Smooth muscle cell (in vitro differentiated cells): ENCODE measurements at regions not wholly inside any gene's neighbourhood (a gene's known extent, or its start where the extent isn't known, plus 50 kb on each side); places are given as distances from the start of the nearest gene placed in this dataset.
"Not testable (repeated sequence)": the region's sequence is repeated elsewhere in the genome, so short reads cannot be mapped to it uniquely, and the experiment has no call there.

ENCODE experiments used
- DNase-seq: peaks from one replicate; lab custom pipeline; 2025; ENCODE audit not compliant: unreplicated experiment; lab: John Stamatoyannopoulos, UW
- H2AFZ ChIP-seq: fragments of 200-600 bp; sonication (generic); 2 replicates; pipeline ENCODE4 v1.6.0; 2016; ENCODE audit warnings: antibody characterized with exemption, low read depth, mild to moderate bottlenecking
- H3F3A ChIP-seq: fragments of 200-600 bp; sonication (generic); 2 replicates; pipeline ENCODE4 v1.6.0; 2017; ENCODE audit warnings: antibody characterized with exemption, low read depth
- H3K27ac ChIP-seq: fragments of 200-600 bp; sonication (generic); 2 replicates; pipeline ENCODE4 v1.5.1; 2016; ENCODE audit warnings: low read depth, mild to moderate bottlenecking
- H3K27me3 ChIP-seq: fragments of 200-600 bp; sonication (generic); 2 replicates; pipeline ENCODE4 v1.6.1; 2016; ENCODE audit warnings: low read depth, mild to moderate bottlenecking
- H3K36me3 ChIP-seq: fragments of 200-600 bp; sonication (generic); 2 replicates; pipeline ENCODE4 v1.5.1; 2016; ENCODE audit warnings: low read depth
- H3K4me1 ChIP-seq: fragments of 200-600 bp; sonication (generic); 2 replicates; pipeline ENCODE4 v1.5.1; 2016; ENCODE audit warnings: low read depth
- H3K4me2 ChIP-seq: fragments of 200-600 bp; sonication (generic); 2 replicates; pipeline ENCODE4 v1.6.0; 2016; ENCODE audit warnings: mild to moderate bottlenecking
- H3K4me3 ChIP-seq: fragments of 200-600 bp; sonication (generic); 2 replicates; pipeline ENCODE4 v1.5.1; 2016; ENCODE audit warnings: mild to moderate bottlenecking
- H3K79me2 ChIP-seq: fragments of 200-600 bp; sonication (generic); 2 replicates; pipeline ENCODE4 v1.6.0; 2016; ENCODE audit warnings: low read depth, mild to moderate bottlenecking
- H3K9ac ChIP-seq: fragments of 200-600 bp; sonication (generic); 2 replicates; pipeline ENCODE4 v1.6.0; 2016; ENCODE audit warnings: low read depth
- H3K9me3 ChIP-seq: fragments of 200-600 bp; sonication (generic); replicated peaks from 2 replicates; pipeline ENCODE4 v1.5.1; 2016; ENCODE audit warnings: low read depth
- H4K20me1 ChIP-seq: fragments of 200-600 bp; sonication (generic); 2 replicates; pipeline ENCODE4 v1.6.0; 2016; ENCODE audit warnings: low read depth
- WGBS: methylation state at CpG from one replicate; pipeline ENCODE4 v1.1.7; 2016; ENCODE audit warnings: low lambda C conversion rate; 5-methylcytosine and 5-hydroxymethylcytosine counted together
- TF ChIP-seq, protein P1 (sequence below): fragments of 200-600 bp; sonication (generic); IDR thresholded peaks from 2 replicates; pipeline ENCODE4 v1.5.1; 2017; ENCODE audit warnings: borderline replicate concordance, mild to moderate bottlenecking, antibody characterized with exemption; ENCODE audit not compliant: insufficient read depth, poor library complexity, severe bottlenecking

- Histone ChIP-seq H3K27me3 (no peaks in the 10 kb centered on the region), H3K4me2 (no peak overlapping the region), H2AFZ (no peak overlapping the region), H3K79me2 (no peaks in the 10 kb centered on the region), H3K4me3 (no peak overlapping the region), H3F3A (no peaks in the 10 kb centered on the region), H3K9ac (no peak overlapping the region), H4K20me1 (no peaks in the 10 kb centered on the region), H3K36me3 (no peaks in the 10 kb centered on the region), H3K9me3 (no peaks in the 10 kb centered on the region), H3K27ac (no peak overlapping the region), H3K4me1 (no peaks in the 10 kb centered on the region)
- DNase-seq, result no peak
- WGBS, result 86% methylated on average over 2 of the region's 2 CpGs
- TF ChIP-seq, protein P1, sequence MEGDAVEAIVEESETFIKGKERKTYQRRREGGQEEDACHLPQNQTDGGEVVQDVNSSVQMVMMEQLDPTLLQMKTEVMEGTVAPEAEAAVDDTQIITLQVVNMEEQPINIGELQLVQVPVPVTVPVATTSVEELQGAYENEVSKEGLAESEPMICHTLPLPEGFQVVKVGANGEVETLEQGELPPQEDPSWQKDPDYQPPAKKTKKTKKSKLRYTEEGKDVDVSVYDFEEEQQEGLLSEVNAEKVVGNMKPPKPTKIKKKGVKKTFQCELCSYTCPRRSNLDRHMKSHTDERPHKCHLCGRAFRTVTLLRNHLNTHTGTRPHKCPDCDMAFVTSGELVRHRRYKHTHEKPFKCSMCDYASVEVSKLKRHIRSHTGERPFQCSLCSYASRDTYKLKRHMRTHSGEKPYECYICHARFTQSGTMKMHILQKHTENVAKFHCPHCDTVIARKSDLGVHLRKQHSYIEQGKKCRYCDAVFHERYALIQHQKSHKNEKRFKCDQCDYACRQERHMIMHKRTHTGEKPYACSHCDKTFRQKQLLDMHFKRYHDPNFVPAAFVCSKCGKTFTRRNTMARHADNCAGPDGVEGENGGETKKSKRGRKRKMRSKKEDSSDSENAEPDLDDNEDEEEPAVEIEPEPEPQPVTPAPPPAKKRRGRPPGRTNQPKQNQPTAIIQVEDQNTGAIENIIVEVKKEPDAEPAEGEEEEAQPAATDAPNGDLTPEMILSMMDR, result no peak
Measured at GRCh38 chr10:109327266-109327665, 596.0 kb downstream of the XPNPEP1 start.

DNA sequence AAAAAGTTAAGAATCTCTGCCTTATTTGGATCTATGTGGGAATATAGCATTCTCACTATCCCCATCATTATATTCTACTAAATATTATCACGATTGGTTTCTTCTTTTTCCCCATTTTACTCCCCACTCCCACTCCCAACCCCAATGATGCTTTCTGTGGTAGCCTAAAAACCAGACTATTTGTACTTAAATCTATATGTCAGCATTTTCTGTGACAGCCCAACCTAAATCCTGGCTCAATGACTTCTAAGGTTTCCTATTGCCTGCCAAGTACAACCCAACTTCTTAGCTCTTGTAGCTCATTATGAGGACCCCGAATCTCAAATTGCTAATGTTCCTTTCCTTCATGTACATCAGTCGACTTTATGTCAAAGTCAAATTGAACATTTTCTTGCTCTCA is 598.6 kb downstream of the XPNPEP1 start:
- Histone ChIP-seq H3K27ac (no peak overlapping the region), H3F3A (no peaks in the 10 kb centered on the region), H3K27me3 (no peaks in the 10 kb centered on the region), H4K20me1 (no peaks in the 10 kb centered on the region), H3K36me3 (no peaks in the 10 kb centered on the region), H3K9ac (no peak overlapping the region), H3K4me2 (no peak overlapping the region), H3K4me1 (no peaks in the 10 kb centered on the region), H3K79me2 (no peaks in the 10 kb centered on the region), H3K4me3 (no peak overlapping the region), H3K9me3 (no peaks in the 10 kb centered on the region), H2AFZ (no peak overlapping the region)
- TF ChIP-seq, protein P1, result no peak
- no peak for DNase-seq
- 84% methylated on average over 3 of the region's 3 CpGs for WGBS

DNA sequence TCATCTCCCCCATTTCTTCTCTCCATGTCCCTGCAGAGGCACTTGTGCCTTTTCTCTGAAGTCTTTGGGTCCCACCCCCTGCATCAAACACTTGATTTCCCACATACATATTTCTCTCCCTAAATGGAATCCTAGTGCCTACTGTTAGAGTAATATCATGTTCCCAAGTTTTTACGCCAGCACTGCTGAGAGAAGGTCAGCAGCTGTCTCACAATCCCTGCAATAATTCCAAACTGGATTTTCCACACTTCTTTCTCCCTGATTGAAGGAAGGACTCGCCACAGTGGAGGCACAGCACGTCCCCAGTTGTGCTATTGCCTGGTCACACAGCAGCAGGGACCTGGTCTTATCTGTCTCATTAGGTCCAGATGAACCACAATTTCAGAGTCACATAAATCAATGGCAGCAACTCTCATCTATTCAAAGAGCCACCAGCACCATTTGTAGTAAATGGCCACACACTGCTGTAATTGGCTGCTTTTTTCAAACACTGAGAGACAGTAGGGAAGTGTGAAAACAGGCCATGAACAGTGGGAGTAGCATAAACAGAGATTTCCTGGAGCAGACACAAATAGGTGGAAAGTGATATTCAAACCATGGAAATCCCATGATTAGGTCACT is 605.5 kb downstream of the XPNPEP1 start:
- Histone ChIP-seq H3K4me3 (no peak overlapping the region), H3K27ac (no peak overlapping the region), H3K9me3 (no peaks in the 10 kb centered on the region), H3K36me3 (no peaks in the 10 kb centered on the region), H3F3A (no peaks in the 10 kb centered on the region), H3K79me2 (no peaks in the 10 kb centered on the region), H2AFZ (no peak overlapping the region), H3K4me1 (no peaks in the 10 kb centered on the region), H3K4me2 (no peak overlapping the region), H3K27me3 (no peaks in the 10 kb centered on the region), H4K20me1 (no peaks in the 10 kb centered on the region), H3K9ac (no peak overlapping the region)
- TF ChIP-seq, protein P1, result no peak
- 78% methylated on average over 3 of the region's 3 CpGs for WGBS
- no peak for DNase-seq

- H3K27me3 ChIP-seq, H3K4me2 ChIP-seq: not testable (repeated sequence)
- WGBS, result 74% methylated on average over 3 of the region's 3 CpGs
Measured at GRCh38 chr10:109314016-109314415, 609.3 kb downstream of the XPNPEP1 start.

GRCh38 chr10:109312555-109312954 is 610.8 kb downstream of the XPNPEP1 start:
- not testable (repeated sequence) for DNase-seq
- 93% methylated on average over 4 of the region's 4 CpGs for WGBS

More at GRCh38 chr10:109314016-109314415, 609.3 kb downstream of the XPNPEP1 start:
- not testable (repeated sequence) for H3F3A ChIP-seq, H2AFZ ChIP-seq, H3K9me3 ChIP-seq, H4K20me1 ChIP-seq, H3K4me1 ChIP-seq, DNase-seq, H3K36me3 ChIP-seq, H3K9ac ChIP-seq, H3K4me3 ChIP-seq, H3K27ac ChIP-seq, H3K79me2 ChIP-seq

More at GRCh38 chr10:109312555-109312954, 610.8 kb downstream of the XPNPEP1 start:
- H3K4me2 ChIP-seq, H3K36me3 ChIP-seq, H4K20me1 ChIP-seq, H3K9me3 ChIP-seq, H3K27ac ChIP-seq, H2AFZ ChIP-seq, H3F3A ChIP-seq, H3K4me3 ChIP-seq, H3K9ac ChIP-seq, H3K27me3 ChIP-seq, H3K4me1 ChIP-seq, H3K79me2 ChIP-seq: not testable (repeated sequence)
